ENCODE measurements at regions not wholly inside any gene's neighbourhood (a gene's known extent, or its start where the extent isn't known, plus 50 kb on each side); places are given as distances from the start of the nearest gene placed in this dataset.

GRCh38 chr17:72343911-72344310 lies 223.1 kb downstream of the SOX9 start:
- Mint-ChIP-seq H3K27me3 (no peaks in the 10 kb centered on the region), H3K9me3 (peaks cover 6% of the 10 kb centered on the region), H3K4me3 (no peak overlapping the region), H3K4me1 (no peaks in the 10 kb centered on the region), H3K27ac (ENCODE audit: low read depth) (no peak overlapping the region), H3K36me3 (ENCODE audit: insufficient read depth) (peaks cover 2% of the 10 kb centered on the region)
- DNase-seq (ENCODE audit: low spot score in 2 of 2), result no peak
- no peak for ATAC-seq (replicated peaks; ENCODE audit: extremely low read depth, poor library complexity, severe bottlenecking)

GRCh38 chr17:72344613-72345012 lies 223.8 kb downstream of the SOX9 start:
- H3K27ac Mint-ChIP-seq (ENCODE audit: low read depth), result no peak overlapping the region
- ATAC-seq (replicated peaks; ENCODE audit: extremely low read depth, poor library complexity, severe bottlenecking), result no peak
- DNase-seq (ENCODE audit: low spot score in 2 of 2), result no peak
- no peak overlapping the region for H3K4me3 Mint-ChIP-seq
- H3K4me1 Mint-ChIP-seq, result no peaks in the 10 kb centered on the region
- H3K27me3 Mint-ChIP-seq, result no peaks in the 10 kb centered on the region
- peaks cover 6% of the 10 kb centered on the region for H3K9me3 Mint-ChIP-seq
- H3K36me3 Mint-ChIP-seq (ENCODE audit: insufficient read depth), result peaks cover 2% of the 10 kb centered on the region

GRCh38 chr17:72345088-72345487 lies 224.3 kb downstream of the SOX9 start:
- Mint-ChIP-seq H3K4me1 (no peaks in the 10 kb centered on the region), H3K27ac (ENCODE audit: low read depth) (no peak overlapping the region), H3K36me3 (ENCODE audit: insufficient read depth) (peaks cover 2% of the 10 kb centered on the region), H3K4me3 (no peak overlapping the region), H3K27me3 (no peaks in the 10 kb centered on the region), H3K9me3 (peaks cover 6% of the 10 kb centered on the region)
- DNase-seq (ENCODE audit: low spot score in 2 of 2), result no peak
- no peak for ATAC-seq (replicated peaks; ENCODE audit: extremely low read depth, poor library complexity, severe bottlenecking)

GRCh38 chr17:72345536-72345935 lies 224.7 kb downstream of the SOX9 start:
- Mint-ChIP-seq H3K4me3 (no peak overlapping the region), H3K27me3 (no peaks in the 10 kb centered on the region), H3K27ac (ENCODE audit: low read depth) (no peak overlapping the region), H3K36me3 (ENCODE audit: insufficient read depth) (peaks cover 2% of the 10 kb centered on the region), H3K4me1 (no peaks in the 10 kb centered on the region), H3K9me3 (peaks cover 6% of the 10 kb centered on the region)
- no peak for DNase-seq (ENCODE audit: low spot score in 2 of 2)
- ATAC-seq (replicated peaks; ENCODE audit: extremely low read depth, poor library complexity, severe bottlenecking), result no peak

- no peak overlapping the region for H3K4me3 Mint-ChIP-seq
- no peaks in the 10 kb centered on the region for H3K27me3 Mint-ChIP-seq
- no peak for DNase-seq (ENCODE audit: low spot score in 2 of 2)
- no peaks in the 10 kb centered on the region for H3K4me1 Mint-ChIP-seq
- peaks cover 2% of the 10 kb centered on the region for H3K36me3 Mint-ChIP-seq (ENCODE audit: insufficient read depth)
- H3K9me3 Mint-ChIP-seq, result peaks cover 6% of the 10 kb centered on the region
- ATAC-seq (replicated peaks; ENCODE audit: extremely low read depth, poor library complexity, severe bottlenecking), result no peak
- no peak overlapping the region for H3K27ac Mint-ChIP-seq (ENCODE audit: low read depth)
These were observed 225.5 kb downstream of the SOX9 start for GRCh38 chr17:72346306-72346705.

- H3K27ac Mint-ChIP-seq (ENCODE audit: low read depth), result no peak overlapping the region
- ATAC-seq (replicated peaks; ENCODE audit: extremely low read depth, poor library complexity, severe bottlenecking) (no peak), DNase-seq (ENCODE audit: low spot score in 2 of 2) (no peak)
- peaks cover 2% of the 10 kb centered on the region for H3K36me3 Mint-ChIP-seq (ENCODE audit: insufficient read depth)
- H3K9me3 Mint-ChIP-seq, result peaks cover 9% of the 10 kb centered on the region
- peaks cover 12% of the 10 kb centered on the region for H3K27me3 Mint-ChIP-seq
- no peaks in the 10 kb centered on the region for H3K4me1 Mint-ChIP-seq
- H3K4me3 Mint-ChIP-seq, result no peak overlapping the region
These were observed 228.2 kb downstream of the SOX9 start for GRCh38 chr17:72349011-72349410.

- H3K4me1 Mint-ChIP-seq, result no peaks in the 10 kb centered on the region
- peaks cover 2% of the 10 kb centered on the region for H3K36me3 Mint-ChIP-seq (ENCODE audit: insufficient read depth)
- DNase-seq (ENCODE audit: low spot score in 2 of 2), result no peak
- H3K27ac Mint-ChIP-seq (ENCODE audit: low read depth), result no peak overlapping the region
- H3K9me3 Mint-ChIP-seq, result peaks cover 6% of the 10 kb centered on the region
- no peak for ATAC-seq (replicated peaks; ENCODE audit: extremely low read depth, poor library complexity, severe bottlenecking)
- peaks cover 12% of the 10 kb centered on the region for H3K27me3 Mint-ChIP-seq
- no peak overlapping the region for H3K4me3 Mint-ChIP-seq
These were observed 228.7 kb downstream of the SOX9 start for GRCh38 chr17:72349491-72349995.

- Mint-ChIP-seq H3K4me1 (no peaks in the 10 kb centered on the region), H3K9me3 (peaks cover 4% of the 10 kb centered on the region), H3K27ac (ENCODE audit: low read depth) (no peak overlapping the region), H3K27me3 (peaks cover 12% of the 10 kb centered on the region), H3K4me3 (no peak overlapping the region), H3K36me3 (ENCODE audit: insufficient read depth) (peaks cover 2% of the 10 kb centered on the region)
- ATAC-seq (replicated peaks; ENCODE audit: extremely low read depth, poor library complexity, severe bottlenecking) (no peak), DNase-seq (ENCODE audit: low spot score in 2 of 2) (no peak)
These were observed 229.3 kb downstream of the SOX9 start for GRCh38 chr17:72350073-72350472.

GRCh38 chr17:72351365-72351764 lies 230.5 kb downstream of the SOX9 start:
- no peak for ATAC-seq (replicated peaks; ENCODE audit: extremely low read depth, poor library complexity, severe bottlenecking)
- Mint-ChIP-seq H3K36me3 (ENCODE audit: insufficient read depth) (peaks cover 2% of the 10 kb centered on the region), H3K27ac (ENCODE audit: low read depth) (no peak overlapping the region), H3K4me1 (no peaks in the 10 kb centered on the region), H3K4me3 (no peak overlapping the region), H3K9me3 (peaks cover 9% of the 10 kb centered on the region), H3K27me3 (peaks cover 12% of the 10 kb centered on the region)
- no peak for DNase-seq (ENCODE audit: low spot score in 2 of 2)

GRCh38 chr17:72351884-72352346 lies 231.1 kb downstream of the SOX9 start:
- Mint-ChIP-seq H3K27me3 (peaks cover 12% of the 10 kb centered on the region), H3K27ac (ENCODE audit: low read depth) (no peak overlapping the region), H3K36me3 (ENCODE audit: insufficient read depth) (peaks cover 2% of the 10 kb centered on the region), H3K9me3 (peaks cover 10% of the 10 kb centered on the region), H3K4me3 (no peak overlapping the region), H3K4me1 (no peaks in the 10 kb centered on the region)
- DNase-seq (ENCODE audit: low spot score in 2 of 2) (no peak), ATAC-seq (replicated peaks; ENCODE audit: extremely low read depth, poor library complexity, severe bottlenecking) (no peak)

GRCh38 chr17:72353502-72353901 lies 232.7 kb downstream of the SOX9 start:
- Mint-ChIP-seq H3K9me3 (peaks cover 10% of the 10 kb centered on the region), H3K27ac (ENCODE audit: low read depth) (no peak overlapping the region), H3K36me3 (ENCODE audit: insufficient read depth) (no peaks in the 10 kb centered on the region), H3K27me3 (peaks cover 12% of the 10 kb centered on the region), H3K4me3 (no peak overlapping the region), H3K4me1 (no peaks in the 10 kb centered on the region)
- no peak for ATAC-seq (replicated peaks; ENCODE audit: extremely low read depth, poor library complexity, severe bottlenecking)
- no peak for DNase-seq (ENCODE audit: low spot score in 2 of 2)

- Mint-ChIP-seq H3K27me3 (peaks cover 12% of the 10 kb centered on the region), H3K36me3 (ENCODE audit: insufficient read depth) (no peaks in the 10 kb centered on the region), H3K4me1 (no peaks in the 10 kb centered on the region), H3K4me3 (no peak overlapping the region), H3K27ac (ENCODE audit: low read depth) (no peak overlapping the region), H3K9me3 (peaks cover 10% of the 10 kb centered on the region)
- ATAC-seq (replicated peaks; ENCODE audit: extremely low read depth, poor library complexity, severe bottlenecking) (no peak), DNase-seq (ENCODE audit: low spot score in 2 of 2) (no peak)
These were observed 233.3 kb downstream of the SOX9 start for GRCh38 chr17:72354071-72354470.

- H3K27ac Mint-ChIP-seq (ENCODE audit: low read depth), result no peak overlapping the region
- H3K4me1 Mint-ChIP-seq, result no peaks in the 10 kb centered on the region
- ATAC-seq (replicated peaks; ENCODE audit: extremely low read depth, poor library complexity, severe bottlenecking) (no peak), DNase-seq (ENCODE audit: low spot score in 2 of 2) (no peak)
- H3K27me3 Mint-ChIP-seq, result peaks cover 8% of the 10 kb centered on the region
- peaks cover 10% of the 10 kb centered on the region for H3K9me3 Mint-ChIP-seq
- no peak overlapping the region for H3K4me3 Mint-ChIP-seq
- no peaks in the 10 kb centered on the region for H3K36me3 Mint-ChIP-seq (ENCODE audit: insufficient read depth)
These were observed 237.0 kb downstream of the SOX9 start for GRCh38 chr17:72357764-72358365.

Measured in central memory CD8-positive, alpha-beta T cell (primary cell).